ENCODE measurements at regions not wholly inside any gene's neighbourhood (a gene's known extent, or its start where the extent isn't known, plus 50 kb on each side); places are given as distances from the start of the nearest gene placed in this dataset.

- DNase-seq, result no peak
Observed at GRCh38 chr18:75654386-75654785, 226.9 kb upstream of the SMIM21 start.

DNA sequence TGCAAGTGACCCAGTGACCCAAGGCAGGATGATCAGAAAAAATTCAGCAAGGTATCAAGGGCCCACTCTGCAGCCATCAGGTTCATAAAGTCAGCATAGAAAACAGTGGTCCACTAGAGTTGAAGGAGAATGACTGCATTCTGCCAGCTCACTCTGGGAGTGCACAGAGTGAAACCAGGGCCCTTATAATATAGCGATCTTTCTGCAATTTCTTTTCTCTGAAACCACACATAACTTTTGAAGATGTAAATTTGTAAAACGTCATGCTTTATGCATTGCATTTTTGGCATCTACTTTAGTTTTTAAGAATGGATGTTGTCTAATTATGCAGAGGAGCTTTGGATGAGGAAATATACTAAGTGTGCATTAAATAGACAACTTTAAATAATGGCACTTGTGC lies 225.0 kb upstream of the SMIM21 start:
- no peak for DNase-seq

DNA sequence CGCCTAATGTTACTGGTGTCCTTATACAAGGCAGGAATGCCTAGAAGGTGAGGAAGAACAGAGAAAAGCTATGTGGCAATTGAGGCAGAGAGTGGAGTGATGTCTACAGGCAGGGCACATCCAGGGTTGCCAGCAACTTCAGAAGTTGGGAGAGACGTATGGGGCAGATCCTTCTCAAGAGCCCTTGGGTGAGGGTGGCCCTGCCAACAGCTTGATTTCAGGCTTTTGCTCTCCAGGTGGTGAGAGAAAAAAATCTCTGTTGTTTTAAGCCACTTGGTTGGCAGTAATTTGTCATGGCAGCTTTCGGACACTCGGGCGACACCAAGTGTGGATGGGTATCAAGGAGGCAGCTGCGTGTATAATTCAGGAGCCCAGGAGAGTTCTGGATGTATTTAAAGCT lies 217.4 kb upstream of the SMIM21 start:
- no peak for DNase-seq

- DNase-seq, result no peak
Observed at GRCh38 chr18:75643083-75643482, 215.6 kb upstream of the SMIM21 start.

GRCh38 chr18:75639472-75639831 lies 211.9 kb upstream of the SMIM21 start:
- no peak for DNase-seq

GRCh38 chr18:75638776-75639471 lies 211.4 kb upstream of the SMIM21 start:
- no peak for DNase-seq

GRCh38 chr18:75638223-75638775 lies 210.8 kb upstream of the SMIM21 start:
- DNase-seq, result no peak

- no peak for DNase-seq
Observed at GRCh38 chr18:75635096-75635495, 207.6 kb upstream of the SMIM21 start.

DNA sequence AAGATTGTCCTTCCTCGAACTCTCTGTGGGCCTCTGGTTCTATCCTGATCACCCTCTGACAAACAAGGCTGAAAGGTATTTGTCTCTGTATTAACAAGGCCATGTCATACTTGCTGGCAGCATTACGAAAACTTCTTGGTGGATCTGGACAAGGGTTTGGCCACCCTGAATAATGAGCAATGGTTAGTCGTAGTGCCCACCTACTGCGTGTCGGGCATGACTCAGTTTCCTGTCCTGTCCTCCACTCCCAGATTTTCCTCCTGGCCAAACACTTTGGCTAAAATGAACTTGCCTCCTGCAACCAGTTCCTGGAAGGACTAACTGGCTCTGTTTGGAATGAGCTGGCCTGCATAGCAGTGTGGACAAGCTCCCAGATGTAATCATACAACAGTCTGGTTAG lies 198.5 kb upstream of the SMIM21 start:
- DNase-seq, result no peak

DNA sequence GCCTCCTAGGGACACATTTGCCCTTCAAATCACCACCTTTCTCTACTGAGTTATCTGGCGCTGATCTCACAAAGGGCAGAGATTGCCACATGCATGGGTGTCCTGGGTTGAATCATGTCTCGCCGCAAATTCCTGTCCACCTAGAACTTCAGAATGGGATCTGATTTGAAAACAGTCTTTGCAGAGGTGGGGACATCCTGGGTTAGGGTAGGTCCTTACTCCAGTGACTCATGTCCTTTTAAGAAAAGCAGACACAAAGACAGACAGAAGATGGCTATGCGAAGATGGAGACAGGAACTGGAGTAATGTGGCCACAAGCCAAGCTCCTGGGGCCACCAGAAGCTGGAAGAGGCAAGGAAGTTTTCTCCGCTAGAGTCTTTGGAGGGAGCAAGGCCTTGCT lies 197.4 kb upstream of the SMIM21 start:
- no peak for DNase-seq

- no peak for DNase-seq
Observed at GRCh38 chr18:75621818-75622217, 194.3 kb upstream of the SMIM21 start.

- DNase-seq, result no peak
Observed at GRCh38 chr18:75618146-75618545, 190.6 kb upstream of the SMIM21 start.

DNA sequence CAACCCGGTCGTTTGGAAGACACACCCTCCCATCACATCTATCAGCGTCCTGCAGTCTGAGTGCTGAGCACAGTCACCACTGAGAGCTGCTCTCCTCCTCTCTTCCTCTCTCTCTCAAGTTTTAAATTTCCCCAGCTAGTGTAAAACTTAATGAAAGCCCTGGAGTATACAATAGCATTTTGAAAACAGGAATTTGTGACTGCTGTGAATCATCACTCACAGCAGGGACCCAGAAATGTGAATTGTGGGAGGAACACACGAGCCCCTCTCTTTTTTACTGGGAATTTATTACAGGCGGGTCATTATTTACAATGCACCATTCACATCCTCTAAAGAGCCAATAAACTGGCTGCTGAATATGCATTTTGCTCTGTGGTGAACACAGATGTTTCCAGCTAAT lies 185.0 kb upstream of the SMIM21 start:
- DNase-seq, result no peak

GRCh38 chr18:75607701-75608100 lies 180.2 kb upstream of the SMIM21 start:
- DNase-seq, result no peak

DNA sequence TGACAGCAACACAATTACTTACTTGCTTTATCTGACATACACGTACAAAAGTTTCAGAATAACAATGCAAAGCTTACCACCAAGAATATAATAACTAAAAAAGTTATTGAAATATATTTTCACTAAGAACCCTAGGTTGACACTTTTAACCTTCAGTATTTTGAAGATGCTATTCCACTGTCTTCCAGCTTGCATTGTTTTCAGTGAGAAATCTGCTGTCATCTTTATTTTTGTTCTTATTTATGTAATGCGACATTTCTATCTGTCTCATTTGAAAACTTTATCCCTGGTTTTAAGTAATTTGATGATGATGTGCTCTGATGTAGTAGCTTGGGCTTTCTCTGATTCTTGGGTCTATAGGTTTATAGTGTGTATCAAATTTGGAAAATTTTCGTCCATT lies 165.0 kb upstream of the SMIM21 start:
- DNase-seq, result no peak

DNA sequence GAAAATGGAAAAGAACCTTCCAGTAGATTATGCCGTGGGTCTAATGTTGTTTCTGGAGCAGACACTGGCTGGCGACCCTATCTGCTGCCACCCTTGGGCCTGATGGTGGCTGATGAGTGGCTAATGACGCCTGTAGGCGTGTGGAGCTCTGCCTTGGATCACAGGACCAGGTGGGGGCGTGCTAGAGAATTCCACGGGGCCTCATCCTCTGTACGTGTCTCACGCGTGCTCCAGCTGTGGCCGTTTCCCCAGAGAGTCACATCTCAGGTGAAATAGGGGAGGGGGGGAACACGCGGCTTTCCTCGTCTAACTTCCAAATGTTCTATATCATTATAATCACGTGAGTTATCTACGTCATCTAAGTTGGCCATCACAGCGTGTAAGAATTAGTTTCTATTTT lies 160.9 kb upstream of the SMIM21 start:
- DNase-seq, result no peak

- DNase-seq, result no peak
Observed at GRCh38 chr18:75587131-75587530, 159.6 kb upstream of the SMIM21 start.

- no peak for DNase-seq
Observed at GRCh38 chr18:75586130-75586889, 158.8 kb upstream of the SMIM21 start.

DNA sequence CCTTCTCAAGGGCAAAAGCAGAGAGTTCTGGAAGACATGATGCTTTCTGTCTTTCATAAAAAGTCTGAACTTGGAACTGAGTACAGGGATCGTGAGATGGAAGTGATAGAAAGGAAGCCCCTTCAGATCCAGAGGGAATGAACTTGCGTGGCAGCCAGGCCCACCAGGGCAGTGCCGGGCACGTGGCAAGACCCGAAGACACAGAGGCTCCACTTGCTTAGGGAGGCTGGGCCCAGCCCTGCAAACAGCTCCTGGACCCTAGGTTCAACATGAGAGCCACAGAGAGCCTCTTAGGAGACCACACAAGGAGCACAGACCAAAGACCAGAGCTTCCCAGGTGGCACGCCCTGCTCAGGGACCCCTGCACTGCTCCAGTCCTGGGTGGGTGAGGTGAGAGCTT lies 155.4 kb upstream of the SMIM21 start:
- no peak for DNase-seq

GRCh38 chr18:75582406-75582821 lies 154.9 kb upstream of the SMIM21 start:
- no peak for DNase-seq

- DNase-seq, result no peak
Observed at GRCh38 chr18:75581336-75582131, 154.0 kb upstream of the SMIM21 start.

DNA sequence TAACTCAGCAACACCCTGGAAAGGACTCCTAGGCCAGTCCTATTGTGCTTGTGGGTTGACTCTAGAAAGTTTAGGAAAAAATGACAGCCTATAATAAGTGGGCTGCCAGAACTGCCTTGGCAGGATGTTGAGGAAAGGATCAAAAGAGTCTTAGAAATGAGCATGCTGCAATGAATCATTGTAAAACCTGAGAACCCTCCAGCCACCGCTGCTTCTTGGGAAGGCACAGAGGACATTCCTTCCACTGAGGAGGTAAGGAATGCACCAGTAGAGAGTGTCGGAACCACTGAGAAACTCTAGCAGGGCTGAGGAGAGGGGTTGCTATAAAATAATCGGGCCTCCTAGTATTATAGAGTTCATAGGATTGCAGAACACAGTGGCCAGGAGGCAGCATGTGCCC lies 146.7 kb upstream of the SMIM21 start:
- DNase-seq, result no peak

- no peak for DNase-seq
Observed at GRCh38 chr18:75563150-75563549, 135.6 kb upstream of the SMIM21 start.

GRCh38 chr18:75562216-75562615 lies 134.7 kb upstream of the SMIM21 start:
- DNase-seq, result no peak
